Stimulated activated CD8-positive, alpha-beta memory T cell treated with anti-CD3 and anti-CD28 coated beads, Interleukin-15, amount 100 ng/mL, for 1 hour (primary cell): ENCODE measurements at regions not wholly inside any gene's neighbourhood (a gene's known extent, or its start where the extent isn't known, plus 50 kb on each side); places are given as distances from the start of the nearest gene placed in this dataset.

Experiments used
- DNase-seq: peaks from one replicate; pipeline ENCODE4 v3.0.0-alpha.2; 2020; ENCODE audit warnings: low read depth

DNA sequence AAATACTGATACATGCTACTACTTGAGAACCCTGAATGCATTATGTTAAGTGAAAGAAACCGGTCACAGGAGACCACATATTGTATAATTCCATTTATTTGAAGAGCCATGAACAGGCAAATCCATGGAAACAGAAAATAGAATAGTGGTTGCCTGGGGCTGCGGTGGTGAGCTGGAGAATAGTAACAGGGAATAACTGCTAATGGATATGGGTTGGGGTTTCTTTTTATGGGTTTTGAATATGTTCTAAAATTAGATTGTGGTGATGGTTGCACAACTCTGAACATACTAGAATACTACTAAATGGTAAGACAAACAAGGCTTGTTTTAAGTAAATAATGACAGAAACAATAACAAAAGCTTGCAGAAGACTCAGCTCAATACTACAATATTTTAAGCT lies 293.0 kb downstream of the BTG1 start:
- DNase-seq = no peak

DNA sequence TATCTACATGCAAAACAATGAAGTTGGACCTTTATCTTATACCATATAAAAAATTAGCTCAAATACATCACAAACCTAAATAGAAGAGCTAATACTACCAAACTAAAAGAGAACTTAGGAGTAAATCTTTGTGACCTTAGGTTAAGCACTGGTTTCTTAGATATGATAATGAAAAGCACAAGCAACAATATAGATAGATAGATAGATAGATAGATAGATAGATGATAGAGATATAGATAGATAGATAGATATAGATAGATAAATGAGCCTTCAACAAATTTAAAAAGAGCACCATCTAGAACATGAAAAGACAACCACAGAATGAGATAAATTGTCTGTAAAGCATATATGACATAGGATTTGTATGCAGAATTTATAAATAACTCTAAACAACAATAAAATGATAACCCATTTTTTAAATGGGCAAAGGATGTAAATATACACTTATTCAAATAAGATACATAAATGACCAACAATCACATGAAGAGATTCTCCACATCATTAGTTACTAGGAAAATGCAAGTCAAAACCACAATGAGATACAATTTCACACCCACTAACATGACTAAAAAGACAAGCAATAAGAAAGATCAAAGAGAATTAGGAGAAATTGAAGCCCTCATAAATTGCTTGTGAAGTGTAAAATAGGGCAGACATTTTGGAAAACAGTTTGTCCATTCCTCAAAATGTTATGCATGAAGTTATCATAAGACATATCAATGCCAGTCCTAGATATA lies 293.7 kb downstream of the BTG1 start:
- no peak for DNase-seq

DNA sequence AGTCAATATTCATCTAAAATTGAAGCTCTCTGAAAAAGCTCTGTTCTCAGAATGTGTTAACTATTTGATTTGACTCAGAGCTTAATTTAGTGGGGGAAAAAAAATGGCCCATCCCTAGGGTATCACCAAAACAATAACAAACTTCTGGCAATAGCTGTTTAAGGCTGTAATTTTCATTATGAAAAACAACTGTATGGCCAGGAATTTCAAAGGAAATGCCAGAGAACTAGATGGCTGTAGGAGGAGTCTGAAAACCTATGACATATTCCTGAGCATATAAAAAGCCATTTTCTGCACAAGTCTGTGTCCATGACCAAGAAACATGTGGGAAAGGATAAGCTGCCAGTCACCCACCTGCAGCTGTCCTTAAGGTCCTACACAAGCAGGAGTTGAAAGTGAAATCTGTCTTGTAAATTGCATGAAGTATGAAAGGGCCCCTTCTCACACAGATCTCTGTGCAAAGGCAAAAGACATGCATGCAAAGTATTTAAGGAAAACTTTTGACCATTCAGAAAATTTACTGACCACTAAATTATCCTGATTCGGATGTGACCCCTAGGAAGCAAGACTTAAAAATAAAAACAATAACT lies 299.1 kb downstream of the BTG1 start:
- no peak for DNase-seq

DNA sequence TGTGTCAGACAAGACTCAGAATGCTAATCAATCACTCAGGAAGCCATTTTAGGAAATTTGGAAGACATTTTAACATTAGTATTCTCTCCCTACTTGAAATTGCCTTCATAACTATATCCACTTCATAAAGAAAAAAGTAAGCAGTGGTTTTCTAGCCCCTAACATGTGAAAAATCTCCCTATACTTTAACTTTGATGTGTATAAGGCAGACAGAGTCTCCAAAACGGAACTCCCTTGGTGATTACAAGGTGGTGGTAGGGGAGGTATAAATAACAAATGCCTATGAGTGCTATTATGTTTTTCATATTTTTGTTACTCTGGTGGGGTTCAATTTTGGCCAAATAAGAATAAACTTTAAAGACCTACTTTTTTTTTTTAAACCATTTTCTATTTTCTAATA lies 300.3 kb downstream of the BTG1 start:
- DNase-seq = no peak

DNA sequence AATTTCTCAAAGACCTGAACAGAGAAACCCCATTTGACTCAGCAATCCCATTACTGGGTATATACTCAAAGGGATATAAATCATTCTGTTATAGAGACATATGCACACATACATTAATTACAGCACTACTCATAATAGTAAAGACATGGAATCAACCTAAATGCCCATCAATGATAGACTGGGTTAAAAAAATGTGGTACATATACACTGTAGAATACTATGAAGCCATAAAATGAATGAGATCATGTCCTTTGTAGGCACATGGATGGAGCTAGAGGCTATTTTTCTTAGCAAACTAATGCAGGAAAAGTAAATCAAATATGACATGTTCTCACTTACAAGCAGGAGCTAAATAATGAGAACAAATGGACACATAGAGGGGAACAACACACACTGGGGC lies 303.8 kb downstream of the BTG1 start:
- DNase-seq = no peak

DNA sequence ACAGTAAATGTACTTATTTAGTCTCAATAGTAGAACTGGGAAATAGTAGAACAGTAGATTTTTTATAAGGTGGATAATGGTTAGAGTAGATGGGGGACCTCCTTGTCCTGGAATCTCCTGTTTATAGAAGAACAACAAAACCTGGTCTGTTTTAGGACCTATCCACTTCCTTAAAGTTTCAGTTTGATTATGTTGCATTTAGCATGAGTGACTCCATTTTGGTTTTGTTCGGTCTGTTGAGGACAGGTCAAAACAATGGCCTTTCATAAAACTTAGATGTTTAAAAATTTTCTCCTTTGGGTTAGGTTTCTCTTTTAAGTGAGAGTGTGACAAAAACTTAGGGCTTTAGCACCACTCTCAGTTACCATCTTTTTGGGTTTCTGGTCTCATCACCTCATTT lies 308.9 kb downstream of the BTG1 start:
- DNase-seq = no peak

DNA sequence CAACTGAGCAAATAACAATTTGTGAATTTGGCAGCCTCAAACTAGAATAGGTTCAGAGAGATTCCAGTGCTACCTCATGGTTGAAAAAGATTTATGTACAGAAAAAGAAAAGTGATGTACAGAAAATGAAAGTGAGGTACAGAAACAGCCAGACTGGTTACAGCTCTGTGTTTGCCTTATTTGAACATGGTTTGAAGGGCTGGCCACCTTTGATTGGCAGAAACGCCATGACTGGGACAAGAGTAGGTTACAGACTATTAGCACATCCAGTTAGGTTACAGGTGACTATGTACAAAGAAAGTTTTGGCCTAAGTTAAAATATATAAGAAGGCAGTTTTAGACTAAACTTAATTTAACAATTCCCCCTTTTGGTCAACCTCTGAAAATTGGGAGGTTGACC lies 309.4 kb downstream of the BTG1 start:
- no peak for DNase-seq

DNA sequence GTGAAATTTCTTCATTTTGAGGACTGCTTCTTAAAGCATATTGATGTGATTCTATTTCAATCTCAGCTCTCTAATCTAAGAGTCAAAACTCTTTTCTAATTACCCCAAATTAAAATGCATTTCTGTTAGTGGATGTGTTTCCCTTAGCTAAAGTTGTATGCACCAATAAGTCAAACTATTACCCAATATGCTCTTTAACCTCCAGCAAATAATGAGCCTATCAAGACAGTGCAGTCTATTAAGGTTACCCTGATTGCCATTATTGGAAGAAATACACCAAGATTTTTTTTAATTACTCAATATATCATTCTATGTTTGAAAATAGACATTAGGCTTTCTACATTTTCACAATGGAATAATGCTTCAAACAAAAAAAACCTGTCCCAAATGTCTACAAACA lies 310.0 kb downstream of the BTG1 start:
- no peak for DNase-seq

DNA sequence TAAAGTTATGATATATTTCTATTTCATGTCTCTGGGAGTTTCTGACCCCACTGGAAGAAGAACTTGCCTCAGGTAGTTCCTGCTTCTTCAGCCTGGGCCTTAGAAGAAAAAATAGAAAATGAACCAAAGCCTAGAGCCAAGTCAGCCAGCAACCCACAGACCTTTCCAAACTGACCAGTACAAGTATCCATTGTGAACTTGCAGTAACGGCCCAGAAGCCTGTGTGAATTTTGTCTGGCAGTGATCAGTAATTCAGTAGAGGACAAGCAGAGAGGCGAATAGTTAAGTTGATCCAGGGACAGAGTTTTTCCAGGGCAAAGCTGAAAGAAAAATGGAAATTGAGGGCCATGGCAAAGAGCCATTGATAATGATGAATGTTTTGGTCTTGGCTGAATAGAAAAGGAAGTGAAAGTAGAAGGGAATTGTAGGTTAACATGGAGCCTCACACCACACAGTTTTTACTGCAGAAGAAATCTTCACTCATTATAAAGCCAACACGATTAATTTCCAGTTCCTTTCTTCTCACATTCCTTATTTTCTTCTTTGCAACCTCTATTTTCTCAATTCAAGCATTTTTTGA lies 311.8 kb downstream of the BTG1 start:
- no peak for DNase-seq

DNA sequence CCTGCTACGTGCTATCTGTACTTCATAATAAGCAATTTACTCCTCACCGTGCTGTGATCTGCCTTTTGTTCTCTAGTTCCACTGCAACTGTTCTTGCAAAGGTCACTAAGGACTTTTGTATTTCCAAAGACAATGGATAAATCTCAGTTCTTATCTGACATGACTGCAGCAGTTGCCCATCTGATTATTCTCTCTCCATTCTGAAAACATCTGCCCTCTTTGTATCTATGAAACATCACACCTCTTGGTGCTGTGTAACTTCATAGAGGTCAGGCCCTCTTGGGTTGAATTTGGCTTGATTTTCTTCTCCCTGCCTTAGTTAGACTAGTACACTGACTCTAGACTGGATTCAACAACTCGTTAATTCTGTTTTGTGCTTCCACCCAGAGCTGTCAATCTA lies 319.6 kb downstream of the BTG1 start:
- DNase-seq = no peak

DNA sequence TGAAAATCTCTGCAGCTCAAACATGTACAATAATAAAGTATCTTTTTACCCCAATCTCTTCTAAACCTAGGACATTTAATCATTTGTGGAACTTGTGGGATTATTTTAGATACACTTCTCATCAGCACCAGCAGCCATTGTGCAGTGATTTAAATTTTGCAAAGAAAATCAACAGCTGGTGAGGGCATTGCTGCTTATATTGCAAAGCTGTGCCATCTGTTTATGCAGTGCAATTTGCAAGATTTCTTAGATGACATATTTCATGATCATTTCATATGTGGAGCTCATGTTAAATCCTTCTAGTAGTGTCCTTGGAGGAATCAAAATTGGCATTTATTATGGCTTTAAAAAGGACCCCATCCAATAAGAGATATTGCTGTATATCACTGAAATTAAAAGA lies 320.7 kb downstream of the BTG1 start:
- no peak for DNase-seq

DNA sequence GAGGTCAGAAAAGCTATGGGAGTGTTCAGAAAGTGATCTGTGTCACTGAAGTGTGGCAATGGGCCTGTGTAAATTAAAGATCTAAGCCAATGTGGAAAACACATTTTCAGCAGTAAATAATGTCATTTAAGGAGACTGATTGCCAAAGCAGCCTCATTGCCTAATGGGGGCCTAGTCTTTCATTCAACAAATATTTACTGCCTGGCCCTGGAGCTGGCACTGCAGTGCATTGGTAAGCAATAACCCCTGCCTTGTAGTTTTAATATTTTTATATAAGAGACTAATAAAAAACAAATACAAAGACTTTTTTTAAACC lies 326.6 kb downstream of the BTG1 start:
- no peak for DNase-seq

DNA sequence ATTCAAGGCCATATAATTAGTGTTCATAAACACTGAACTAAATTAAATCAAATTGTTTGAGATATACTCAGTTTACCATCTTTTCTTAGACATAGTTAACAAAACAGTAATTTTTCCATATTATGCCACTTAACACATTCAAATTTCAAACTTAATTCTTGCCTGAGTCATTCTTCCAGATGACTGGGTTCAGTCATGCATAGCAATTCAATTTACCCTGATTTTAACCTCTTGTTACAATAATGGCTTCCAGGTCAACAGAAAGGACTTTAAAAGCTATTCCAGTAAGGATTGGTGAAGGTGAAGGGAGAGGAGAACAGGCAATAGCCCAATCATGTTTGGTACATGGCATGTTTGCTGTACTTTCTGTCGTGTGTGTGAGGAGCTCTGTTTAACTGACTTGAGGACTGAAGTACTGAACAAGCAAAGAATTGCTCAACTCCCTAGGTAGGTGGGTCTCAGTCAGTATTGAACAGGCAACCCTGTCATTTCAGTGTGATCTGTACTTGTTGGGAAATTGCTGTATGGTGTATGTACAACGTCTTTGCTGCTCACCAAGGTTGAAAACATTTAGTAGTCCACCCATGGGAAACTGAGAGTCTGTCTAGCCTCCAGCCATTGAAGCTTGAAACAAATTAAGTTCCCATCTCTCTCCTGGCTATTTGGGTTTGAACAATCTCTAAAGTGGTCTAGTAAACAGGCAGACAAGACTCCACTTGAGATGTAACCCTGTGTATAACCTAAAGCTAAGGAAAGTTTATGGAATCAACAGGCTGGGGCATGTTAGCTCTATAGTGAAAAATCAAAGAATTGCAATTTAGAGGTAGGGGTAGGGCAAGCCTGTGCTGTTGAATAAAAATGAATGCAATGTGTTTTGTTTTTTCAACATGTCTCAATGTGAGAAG lies 327.2 kb downstream of the BTG1 start:
- DNase-seq = no peak

DNA sequence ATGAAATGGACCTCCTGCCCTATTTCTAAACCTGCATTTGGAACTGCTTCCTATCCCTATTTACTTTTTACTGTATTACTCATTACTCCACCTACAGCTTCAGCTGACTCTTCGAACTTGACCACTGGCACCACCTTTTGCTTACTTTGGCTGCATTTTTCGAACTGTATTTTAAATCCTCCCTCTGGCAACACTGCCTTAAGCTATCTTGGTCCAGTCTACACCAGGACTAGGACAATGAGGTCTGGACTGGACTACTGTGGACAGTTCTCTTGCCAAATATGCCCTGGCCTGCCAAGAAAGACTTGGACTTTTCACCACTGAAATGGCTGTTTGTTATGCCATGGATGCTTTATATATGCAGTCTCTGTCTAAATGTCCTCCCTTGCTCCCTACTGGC lies 328.1 kb downstream of the BTG1 start:
- DNase-seq = no peak

DNA sequence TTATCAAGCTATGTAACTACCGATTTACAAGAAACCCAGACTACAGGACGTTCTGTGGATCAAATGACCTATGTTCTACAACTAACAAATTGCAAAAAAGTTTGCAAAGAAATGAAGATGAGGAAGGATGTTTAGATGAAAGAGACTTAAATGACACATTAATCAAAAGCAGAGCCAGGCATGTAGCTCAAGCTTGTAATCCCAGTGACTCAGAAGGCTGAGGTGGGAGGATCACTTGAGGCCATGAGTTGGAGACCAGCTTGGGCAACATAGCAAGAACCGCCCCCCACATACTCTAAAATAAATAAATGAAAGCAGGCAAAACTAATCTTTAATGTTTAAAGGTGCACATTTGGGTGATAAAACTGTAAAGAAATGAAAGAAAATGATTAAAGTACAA lies 331.9 kb downstream of the BTG1 start:
- no peak for DNase-seq

DNA sequence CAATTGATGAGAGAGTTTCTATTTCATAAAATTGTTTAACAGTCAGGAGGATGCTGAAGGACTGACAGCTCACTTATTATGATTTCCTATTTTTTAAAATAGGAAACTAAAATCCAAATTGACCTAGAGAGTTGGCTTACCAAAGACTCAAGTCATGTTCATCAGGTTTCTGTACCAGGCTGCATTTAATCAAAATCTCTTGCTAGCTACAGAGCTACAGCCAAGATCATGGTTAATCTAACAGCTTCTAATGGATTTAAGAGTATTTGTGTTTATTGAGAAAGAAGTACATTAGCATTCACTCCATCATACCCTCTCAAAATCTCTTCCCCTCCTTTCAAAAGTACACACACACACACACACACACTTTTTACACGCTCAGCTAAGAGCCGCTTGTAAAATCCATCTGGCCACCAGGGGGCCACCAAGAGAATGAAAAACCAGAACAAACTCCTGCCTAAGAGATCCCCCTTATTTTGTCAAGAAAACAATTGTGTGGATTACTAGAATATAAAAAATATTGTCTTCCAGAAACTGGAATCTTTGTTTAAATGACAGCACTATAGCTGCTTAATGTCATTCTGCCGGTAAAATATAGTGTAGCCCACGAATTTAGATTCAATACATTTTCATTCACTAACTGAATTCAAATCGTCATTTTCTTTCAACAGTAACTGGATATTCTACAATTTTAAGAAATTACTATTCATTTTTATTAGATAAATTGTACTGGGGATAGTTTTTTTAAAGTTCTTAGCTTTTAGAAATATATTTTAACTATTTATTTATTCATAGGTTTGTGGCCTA lies 334.0 kb downstream of the BTG1 start:
- peak; percentile 79 for DNase-seq

DNA sequence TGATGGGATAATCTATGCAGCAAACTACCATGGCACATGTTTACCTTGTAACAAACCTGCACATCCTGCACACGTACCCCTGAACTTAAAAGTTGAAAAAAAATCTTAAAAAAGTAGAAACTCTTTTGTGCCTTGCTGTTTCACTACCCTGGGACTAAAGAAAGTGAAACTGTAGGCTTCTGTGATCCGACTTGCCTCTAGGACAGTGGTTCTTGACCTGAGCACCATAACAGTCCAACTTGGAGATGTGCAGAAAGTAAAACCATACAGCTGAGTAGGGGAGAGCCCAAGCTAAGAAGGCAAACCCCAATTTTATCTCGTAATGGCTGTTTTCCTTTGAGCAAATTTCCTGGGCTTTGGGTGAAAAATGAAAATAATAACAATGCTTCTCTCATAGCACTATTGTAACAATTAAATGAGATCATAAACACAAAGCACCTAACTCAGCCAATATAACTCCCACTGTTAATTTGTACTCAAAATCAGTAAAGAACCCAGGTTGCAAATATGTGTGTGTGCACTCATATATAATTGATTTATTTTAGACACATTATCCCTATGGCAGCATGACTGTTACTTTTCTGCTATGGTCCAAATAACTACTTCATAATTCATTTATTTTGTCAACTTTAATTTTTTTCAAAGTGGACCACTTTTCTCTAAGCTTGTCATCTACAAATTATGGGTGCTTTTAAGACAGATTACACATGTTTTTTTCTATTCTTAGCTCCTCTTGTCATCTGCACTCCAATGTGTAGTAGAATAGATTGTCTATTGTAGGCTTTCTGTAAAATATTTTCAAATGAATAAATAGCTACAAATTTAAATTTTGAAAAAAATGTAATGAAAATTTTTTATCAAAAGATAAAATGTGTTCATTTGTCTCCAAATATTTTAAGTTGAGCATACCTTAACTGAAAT lies 334.9 kb downstream of the BTG1 start:
- no peak for DNase-seq

DNA sequence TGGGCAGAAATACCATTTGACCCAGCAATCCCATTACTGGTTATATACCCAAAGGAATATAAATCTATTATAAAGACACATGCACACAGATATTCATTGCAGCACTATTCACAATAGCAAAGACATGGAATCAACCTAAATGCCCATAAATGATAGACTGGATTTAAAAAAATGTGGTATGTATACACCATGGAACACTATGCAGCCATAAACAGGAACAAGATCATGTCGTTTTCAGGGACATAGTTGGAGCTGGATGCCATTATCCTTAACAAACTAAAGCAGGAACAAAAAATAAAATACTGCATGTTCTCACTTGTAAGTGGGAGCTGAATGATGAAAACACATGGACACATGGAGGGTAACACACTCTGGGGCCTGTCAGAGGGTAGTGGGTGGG lies 335.6 kb downstream of the BTG1 start:
- no peak for DNase-seq

DNA sequence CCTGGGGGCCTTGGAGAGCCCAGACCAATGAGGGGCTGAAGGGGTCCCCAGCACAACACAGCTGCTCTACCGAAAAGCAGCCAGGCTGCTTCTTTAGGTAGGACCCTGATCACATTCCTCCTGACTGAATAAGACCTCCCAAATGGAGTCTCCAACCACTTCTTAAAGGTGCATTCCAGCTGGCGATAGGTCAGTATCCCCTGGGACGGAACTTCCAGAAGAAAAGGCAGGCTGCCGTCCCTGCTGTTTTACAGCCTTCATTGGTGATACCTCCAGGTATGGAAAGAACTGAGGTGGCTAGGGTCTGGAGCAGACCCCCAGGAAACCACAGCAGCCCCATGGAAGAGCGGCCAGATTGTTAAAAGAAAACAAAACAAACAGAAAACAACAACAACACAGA lies 340.6 kb downstream of the BTG1 start:
- DNase-seq = no peak

DNA sequence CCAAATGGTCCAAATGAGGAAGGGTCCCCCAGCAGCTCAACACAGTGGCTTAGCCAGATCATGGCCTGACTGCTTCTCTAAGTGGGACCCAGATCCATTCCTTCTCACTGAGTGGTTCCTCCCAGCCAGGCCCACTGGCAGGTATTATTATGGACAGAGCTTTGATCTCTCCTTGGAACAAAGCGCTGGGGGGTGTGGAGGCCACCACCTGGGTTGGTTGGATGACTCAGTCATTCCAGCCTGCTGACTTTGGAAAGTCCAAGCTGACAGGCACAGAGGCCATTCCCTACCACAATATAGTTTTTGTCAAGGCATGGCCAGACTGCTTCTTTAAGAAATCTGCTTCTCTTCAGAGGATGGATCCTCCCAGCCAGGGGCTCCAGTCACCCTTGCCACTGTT lies 341.1 kb downstream of the BTG1 start:
- no peak for DNase-seq

DNA sequence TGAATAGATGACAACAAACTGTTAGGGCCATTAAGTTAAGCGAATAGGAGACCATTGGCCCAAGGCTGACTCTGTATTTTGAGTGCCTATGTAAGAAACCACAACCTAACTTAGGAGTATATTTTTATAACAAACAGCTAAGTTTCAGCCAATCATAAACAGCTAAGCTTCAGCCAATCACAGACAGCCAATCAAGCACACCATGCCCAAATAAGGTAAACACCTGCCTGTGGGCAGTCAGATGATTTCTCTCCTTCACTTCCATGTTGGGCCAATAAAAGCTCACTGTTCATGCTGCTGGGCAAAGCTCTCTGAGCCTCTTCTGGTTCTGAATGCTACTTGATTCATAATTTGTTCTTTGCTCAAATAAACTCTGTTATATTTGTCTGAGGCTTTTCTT lies 344.6 kb downstream of the BTG1 start:
- DNase-seq = no peak
